H1 (cell line): ENCODE measurements at regions not wholly inside any gene's neighbourhood (a gene's known extent, or its start where the extent isn't known, plus 50 kb on each side); places are given as distances from the start of the nearest gene placed in this dataset.
"Not testable (repeated sequence)": the region's sequence is repeated elsewhere in the genome, so short reads cannot be mapped to it uniquely, and the experiment has no call there.

Source experiments
- CHD1 ChIP-seq: IDR thresholded peaks from 2 replicates; pipeline ENCODE4 v1.6.1; 2012; ENCODE audit warnings: low read depth, low read length, improper control_type of control experiment
- CHD2 ChIP-seq: IDR thresholded peaks from 2 replicates; pipeline ENCODE4 v1.6.1; 2012; ENCODE audit warnings: low read length, improper control_type of control experiment
- EZH2 ChIP-seq: fragments of 200-600 bp; sonication (generic); IDR thresholded peaks from 2 replicates; pipeline ENCODE4 v1.7.1; 2012; ENCODE audit warnings: low read depth, mild to moderate bottlenecking, moderate library complexity, low read length, inconsistent platforms; ENCODE audit not compliant: severe bottlenecking
- JUND ChIP-seq: IDR thresholded peaks from 2 replicates; pipeline ENCODE4 v1.6.1; 2011; ENCODE audit warnings: mild to moderate bottlenecking, improper control_type of control experiment, low read length
- NRF1 ChIP-seq: IDR thresholded peaks from 2 replicates; pipeline ENCODE4 v1.6.1; 2011; ENCODE audit warnings: mild to moderate bottlenecking, low read depth, low read length, improper control_type of control experiment
- PHF8 ChIP-seq: fragments of 200-600 bp; sonication (generic); conservative IDR thresholded peaks from 2 replicates; pipeline ENCODE4 v1.7.1; 2012; ENCODE audit warnings: low read depth, mild to moderate bottlenecking, inconsistent platforms, low read length, moderate library complexity
- SUZ12 ChIP-seq: fragments of 200-600 bp; sonication (generic); IDR thresholded peaks from 2 replicates; pipeline ENCODE4 v1.6.1; 2012; ENCODE audit warnings: mild to moderate bottlenecking, inconsistent platforms, low read length, moderate library complexity, mixed read lengths
- TEAD4 ChIP-seq: IDR thresholded peaks from 2 replicates; pipeline ENCODE4 v1.6.1; 2012; ENCODE audit warnings: low read depth, low read length, inconsistent platforms, mixed read lengths
- TF ChIP-seq, protein P1 (sequence below), 3 experiments: IDR thresholded peaks; 1 replicate in 2 of 3; 2 replicates in 1 of 3; pipeline versions ENCODE4 v1.5.1 to v1.6.1; 2011; ENCODE audit warnings: low read length in 3 of 3, mild to moderate bottlenecking in 3 of 3, inconsistent platforms in 2 of 3, low read depth in 1 of 3, moderate library complexity in 1 of 3; ENCODE audit not compliant: insufficient read depth in 1 of 3; ENCODE audit errors: control extremely low read depth in 1 of 3
- TF ChIP-seq, protein P2 (sequence below): IDR thresholded peaks from 2 replicates; pipeline ENCODE4 v1.6.1; 2011; ENCODE audit warnings: low read depth, mild to moderate bottlenecking, low read length; ENCODE audit not compliant: insufficient read depth

DNA sequence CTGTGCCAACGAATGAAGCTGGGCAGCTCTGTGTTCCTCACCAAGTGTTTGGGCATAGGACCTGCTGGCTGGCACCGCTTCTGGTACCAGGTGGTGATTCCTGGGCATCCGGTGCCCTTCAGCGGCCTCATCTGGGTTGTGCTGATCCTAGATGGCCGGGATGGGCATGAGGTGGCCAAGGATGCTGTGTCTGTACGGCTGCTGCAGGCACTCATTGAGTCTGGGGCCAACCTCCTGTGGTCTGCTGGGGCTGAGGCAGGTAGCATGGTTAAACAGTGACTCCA, 96.1 kb upstream of the PLEKHM1 start:
- TF ChIP-seq, protein P1, sequence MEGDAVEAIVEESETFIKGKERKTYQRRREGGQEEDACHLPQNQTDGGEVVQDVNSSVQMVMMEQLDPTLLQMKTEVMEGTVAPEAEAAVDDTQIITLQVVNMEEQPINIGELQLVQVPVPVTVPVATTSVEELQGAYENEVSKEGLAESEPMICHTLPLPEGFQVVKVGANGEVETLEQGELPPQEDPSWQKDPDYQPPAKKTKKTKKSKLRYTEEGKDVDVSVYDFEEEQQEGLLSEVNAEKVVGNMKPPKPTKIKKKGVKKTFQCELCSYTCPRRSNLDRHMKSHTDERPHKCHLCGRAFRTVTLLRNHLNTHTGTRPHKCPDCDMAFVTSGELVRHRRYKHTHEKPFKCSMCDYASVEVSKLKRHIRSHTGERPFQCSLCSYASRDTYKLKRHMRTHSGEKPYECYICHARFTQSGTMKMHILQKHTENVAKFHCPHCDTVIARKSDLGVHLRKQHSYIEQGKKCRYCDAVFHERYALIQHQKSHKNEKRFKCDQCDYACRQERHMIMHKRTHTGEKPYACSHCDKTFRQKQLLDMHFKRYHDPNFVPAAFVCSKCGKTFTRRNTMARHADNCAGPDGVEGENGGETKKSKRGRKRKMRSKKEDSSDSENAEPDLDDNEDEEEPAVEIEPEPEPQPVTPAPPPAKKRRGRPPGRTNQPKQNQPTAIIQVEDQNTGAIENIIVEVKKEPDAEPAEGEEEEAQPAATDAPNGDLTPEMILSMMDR (IDR thresholded peaks at IDR 0.05; ENCODE audit: control extremely low read depth in 1 of 3, insufficient read depth in 1 of 3, low read depth in 1 of 3, low read length in 3 of 3), result not testable (repeated sequence)
- TF ChIP-seq CHD1, CHD2, PHF8, EZH2, TEAD4, NRF1, JUND, SUZ12: not testable (repeated sequence)
- TF ChIP-seq, protein P2, sequence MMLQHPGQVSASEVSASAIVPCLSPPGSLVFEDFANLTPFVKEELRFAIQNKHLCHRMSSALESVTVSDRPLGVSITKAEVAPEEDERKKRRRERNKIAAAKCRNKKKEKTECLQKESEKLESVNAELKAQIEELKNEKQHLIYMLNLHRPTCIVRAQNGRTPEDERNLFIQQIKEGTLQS, result not testable (repeated sequence)
